ENCODE measurements at regions not wholly inside any gene's neighbourhood (a gene's known extent, or its start where the extent isn't known, plus 50 kb on each side); places are given as distances from the start of the nearest gene placed in this dataset.

GRCh38 chr18:44516450-44516849, 164.2 kb upstream of the SETBP1 start:
- no peaks in the 10 kb centered on the region for H3K36me3 ChIP-seq
- intact Hi-C loops (cut with DNase I) = no loop called here
- no peak overlapping the region for H3K27ac ChIP-seq
- TF ChIP-seq CTCF (IDR thresholded peaks at IDR 0.05) = no peak
- H3K4me1 ChIP-seq = no peaks in the 10 kb centered on the region
- no peak overlapping the region for H3K9ac ChIP-seq (ENCODE audit: low read depth in 2 of 2, low read length in 2 of 2)
- no peaks in the 10 kb centered on the region for H3K9me3 ChIP-seq
- no peaks in the 10 kb centered on the region for H3K27me3 ChIP-seq
- no peak overlapping the region for H3K4me3 ChIP-seq
- DNase-seq = no peak

- Histone ChIP-seq H3K9me3 (no peaks in the 10 kb centered on the region), H3K4me3 (no peak overlapping the region), H3K36me3 (no peaks in the 10 kb centered on the region), H3K27me3 (no peaks in the 10 kb centered on the region), H3K27ac (no peak overlapping the region), H3K9ac (ENCODE audit: low read depth in 2 of 2, low read length in 2 of 2) (no peak overlapping the region), H3K4me1 (no peaks in the 10 kb centered on the region)
- TF ChIP-seq CTCF (IDR thresholded peaks at IDR 0.05) = no peak
- intact Hi-C loops (cut with DNase I) = no loop called here
- DNase-seq = no peak
Measured at GRCh38 chr18:44517136-44517535, 163.6 kb upstream of the SETBP1 start.

GRCh38 chr18:44518091-44518615, 162.5 kb upstream of the SETBP1 start:
- DNase-seq = no peak
- H3K27me3 ChIP-seq = no peaks in the 10 kb centered on the region
- H3K9ac ChIP-seq (ENCODE audit: low read depth in 2 of 2, low read length in 2 of 2) = no peak overlapping the region
- H3K4me3 ChIP-seq = no peak overlapping the region
- H3K4me1 ChIP-seq = no peaks in the 10 kb centered on the region
- H3K27ac ChIP-seq = no peak overlapping the region
- H3K36me3 ChIP-seq = no peaks in the 10 kb centered on the region
- intact Hi-C loops (cut with DNase I) = no loop called here
- no peaks in the 10 kb centered on the region for H3K9me3 ChIP-seq
- no peak for TF ChIP-seq CTCF (IDR thresholded peaks at IDR 0.05)

- intact Hi-C loops (cut with DNase I) = no loop called here
- Histone ChIP-seq H3K9ac (ENCODE audit: low read depth in 2 of 2, low read length in 2 of 2) (no peak overlapping the region), H3K36me3 (no peaks in the 10 kb centered on the region), H3K4me1 (no peaks in the 10 kb centered on the region), H3K9me3 (no peaks in the 10 kb centered on the region), H3K4me3 (no peak overlapping the region), H3K27ac (no peak overlapping the region), H3K27me3 (no peaks in the 10 kb centered on the region)
- TF ChIP-seq CTCF (IDR thresholded peaks at IDR 0.05) = no peak
- DNase-seq = no peak
Measured at GRCh38 chr18:44518666-44519065, 162.0 kb upstream of the SETBP1 start.

GRCh38 chr18:44520981-44521667, 159.6 kb upstream of the SETBP1 start:
- Histone ChIP-seq H3K27me3 (no peaks in the 10 kb centered on the region), H3K36me3 (no peaks in the 10 kb centered on the region), H3K9me3 (no peaks in the 10 kb centered on the region), H3K27ac (no peak overlapping the region), H3K9ac (ENCODE audit: low read depth in 2 of 2, low read length in 2 of 2) (no peak overlapping the region), H3K4me3 (no peak overlapping the region), H3K4me1 (no peaks in the 10 kb centered on the region)
- intact Hi-C loops (cut with DNase I) = no loop called here
- DNase-seq = no peak
- no peak for TF ChIP-seq CTCF (IDR thresholded peaks at IDR 0.05)
